Activated naive CD8-positive, alpha-beta T cell treated with anti-CD3 and anti-CD28 coated beads, Interleukin-2, amount 10 ng/mL, durations not matched to agents 7 days and 5 days (primary cell): ENCODE measurements at regions not wholly inside any gene's neighbourhood (a gene's known extent, or its start where the extent isn't known, plus 50 kb on each side); places are given as distances from the start of the nearest gene placed in this dataset.
"Not testable (repeated sequence)": the region's sequence is repeated elsewhere in the genome, so short reads cannot be mapped to it uniquely, and the experiment has no call there.

ENCODE experiments used
- ATAC-seq: fragments of 150-1000 bp; cut with Tn5 transposase; one replicate; pipeline ENCODE4 v1.10.0; 2021; ENCODE audit warnings: low read depth, moderate library complexity
- POLR2A ChIA-PET: fragments of 350-600 bp; sonication (Branson Sonifier 250); formaldehyde crosslinking; loops from one replicate; lab custom pipeline; 2021; ENCODE audit warnings: antibody characterized with exemption; lab: Charles Lee
- DNase-seq: peaks from one replicate; pipeline ENCODE4 v3.0.0; 2021
- H3K27ac Mint-ChIP-seq: one replicate; pipeline ENCODE4 v1.8.0; 2022; ENCODE audit warnings: mild to moderate bottlenecking, mixed read lengths
- H3K27me3 Mint-ChIP-seq: one replicate; pipeline ENCODE4 v1.8.0; 2022; ENCODE audit warnings: mild to moderate bottlenecking, moderate library complexity, mixed read lengths
- H3K36me3 Mint-ChIP-seq: one replicate; pipeline ENCODE4 v1.8.0; 2021; ENCODE audit warnings: mild to moderate bottlenecking, mixed read lengths
- H3K4me1 Mint-ChIP-seq: one replicate; pipeline ENCODE4 v1.8.0; 2021; ENCODE audit warnings: mixed read lengths
- H3K4me3 Mint-ChIP-seq: one replicate; pipeline ENCODE4 v1.8.0; 2022; ENCODE audit warnings: mild to moderate bottlenecking, moderate library complexity, mixed read lengths
- H3K9me3 Mint-ChIP-seq: one replicate; pipeline ENCODE4 v1.8.0; 2021; ENCODE audit warnings: mixed read lengths

DNA sequence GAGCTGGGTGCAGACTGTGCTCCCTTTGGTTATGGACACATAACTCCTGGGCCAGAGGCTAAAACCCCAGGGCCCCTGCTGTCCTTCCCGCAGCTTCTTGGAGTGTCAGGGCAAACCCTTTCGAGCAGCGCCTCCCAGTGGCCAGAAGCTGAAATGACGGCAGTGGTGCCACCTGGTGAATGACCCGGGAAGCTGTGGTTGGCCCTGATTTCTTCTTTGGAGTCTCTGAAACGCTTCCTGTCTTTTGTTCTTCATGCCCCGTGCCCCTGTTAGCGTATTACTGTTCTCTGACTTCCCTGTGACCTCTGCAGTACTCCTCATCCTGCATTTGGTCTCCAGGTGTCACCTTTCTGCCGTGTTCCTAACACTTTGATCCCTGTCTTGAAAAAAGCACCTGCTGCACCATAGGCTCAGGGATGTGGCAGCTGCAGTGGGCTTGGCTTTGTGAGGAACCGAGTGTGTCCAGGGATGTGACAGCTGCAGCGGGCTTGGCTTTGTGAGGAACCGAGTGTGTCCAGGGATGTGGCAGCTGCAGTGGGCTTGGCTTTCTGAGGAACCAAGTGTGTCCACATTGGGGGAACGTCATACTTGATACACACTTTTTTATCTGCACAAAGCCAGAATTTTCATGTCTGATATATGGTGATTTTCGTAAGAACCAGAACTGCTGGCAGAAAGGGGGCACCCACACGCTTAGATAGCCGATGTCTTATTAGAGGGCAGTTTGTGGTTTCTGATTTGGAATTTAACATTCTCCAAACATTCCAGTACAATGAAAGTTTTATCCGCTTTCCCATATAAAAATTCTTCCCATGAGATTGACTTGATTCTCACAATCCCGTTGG lies 241.8 kb upstream of the FRG2C start:
- H3K4me3 Mint-ChIP-seq, H3K4me1 Mint-ChIP-seq, H3K27me3 Mint-ChIP-seq, H3K9me3 Mint-ChIP-seq, ATAC-seq, H3K27ac Mint-ChIP-seq, H3K36me3 Mint-ChIP-seq, POLR2A ChIA-PET: not testable (repeated sequence)
- DNase-seq = peak; percentile 63

- H3K9me3 Mint-ChIP-seq, H3K27ac Mint-ChIP-seq, H3K27me3 Mint-ChIP-seq, ATAC-seq, H3K4me3 Mint-ChIP-seq, DNase-seq, POLR2A ChIA-PET, H3K36me3 Mint-ChIP-seq: not testable (repeated sequence)
- H3K4me1 Mint-ChIP-seq = peaks cover 10% of the 10 kb centered on the region
These were observed 238.7 kb upstream of the FRG2C start for GRCh38 chr3:75425379-75425778.

GRCh38 chr3:75427486-75427885 lies 236.6 kb upstream of the FRG2C start:
- H3K36me3 Mint-ChIP-seq, H3K27ac Mint-ChIP-seq, H3K4me3 Mint-ChIP-seq, H3K27me3 Mint-ChIP-seq, H3K9me3 Mint-ChIP-seq, POLR2A ChIA-PET, H3K4me1 Mint-ChIP-seq, DNase-seq, ATAC-seq: not testable (repeated sequence)

GRCh38 chr3:75427906-75428305 lies 236.2 kb upstream of the FRG2C start:
- H3K27me3 Mint-ChIP-seq, H3K4me3 Mint-ChIP-seq, POLR2A ChIA-PET, H3K36me3 Mint-ChIP-seq, H3K4me1 Mint-ChIP-seq, ATAC-seq, H3K27ac Mint-ChIP-seq, H3K9me3 Mint-ChIP-seq, DNase-seq: not testable (repeated sequence)

DNA sequence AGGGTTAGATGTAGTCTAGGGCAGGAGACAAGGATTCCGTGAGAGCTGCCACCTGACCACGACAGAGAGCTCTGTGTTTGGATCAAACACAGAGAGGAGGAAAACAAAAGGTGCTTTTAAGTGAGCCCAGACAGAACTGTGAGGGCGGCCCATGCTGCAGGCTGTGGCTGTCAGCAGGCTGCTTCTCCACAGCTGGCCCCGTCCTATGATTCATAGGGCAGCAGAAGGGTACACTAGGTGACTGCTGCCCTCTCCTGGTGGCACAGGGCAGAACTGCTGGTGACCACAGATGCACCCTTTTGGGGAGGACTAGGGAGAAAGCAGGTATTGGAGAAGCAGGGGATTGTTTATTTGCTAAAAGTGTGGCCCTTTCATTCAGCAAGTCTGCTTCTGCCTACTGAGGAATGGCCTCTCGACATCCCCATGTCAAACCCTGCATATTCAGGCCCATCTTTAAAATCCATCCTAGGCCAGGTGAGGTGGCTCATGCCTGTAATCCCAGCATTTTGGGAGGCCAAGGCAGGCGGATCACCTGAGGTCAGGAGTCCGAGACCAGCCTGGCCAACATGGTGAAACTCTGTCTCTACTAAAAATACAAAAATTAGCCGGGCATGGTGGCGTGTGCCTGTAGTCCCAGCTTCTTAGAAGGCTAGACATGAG lies 234.4 kb upstream of the FRG2C start:
- H3K27ac Mint-ChIP-seq = peak overlapping the region; percentile 38
- H3K9me3 Mint-ChIP-seq, H3K4me1 Mint-ChIP-seq, H3K36me3 Mint-ChIP-seq, POLR2A ChIA-PET, H3K27me3 Mint-ChIP-seq, H3K4me3 Mint-ChIP-seq, ATAC-seq: not testable (repeated sequence)
- peak; percentile 67 for DNase-seq

DNA sequence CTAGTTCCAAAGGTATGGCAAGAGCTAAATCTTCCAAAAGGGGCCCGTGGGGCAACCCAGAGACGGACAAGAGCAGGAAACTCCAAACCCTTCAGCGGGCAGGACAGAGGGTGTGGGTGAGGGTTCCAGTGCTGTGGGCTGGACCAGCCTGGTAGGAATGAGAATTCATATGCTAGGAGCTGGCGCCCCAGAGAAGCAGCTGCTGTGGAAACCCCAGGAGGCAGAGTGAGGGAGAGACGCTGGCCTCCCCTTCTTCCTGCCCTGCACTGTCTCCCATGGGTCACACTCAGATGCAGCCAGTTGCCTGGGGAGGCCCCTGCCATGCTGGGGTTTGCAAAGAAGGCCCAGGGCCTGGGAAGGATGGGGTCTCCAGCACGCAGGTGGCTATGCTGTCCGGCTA lies 233.7 kb upstream of the FRG2C start:
- POLR2A ChIA-PET, H3K27ac Mint-ChIP-seq, H3K4me3 Mint-ChIP-seq, DNase-seq, H3K4me1 Mint-ChIP-seq, H3K9me3 Mint-ChIP-seq, H3K36me3 Mint-ChIP-seq, H3K27me3 Mint-ChIP-seq, ATAC-seq: not testable (repeated sequence)

DNA sequence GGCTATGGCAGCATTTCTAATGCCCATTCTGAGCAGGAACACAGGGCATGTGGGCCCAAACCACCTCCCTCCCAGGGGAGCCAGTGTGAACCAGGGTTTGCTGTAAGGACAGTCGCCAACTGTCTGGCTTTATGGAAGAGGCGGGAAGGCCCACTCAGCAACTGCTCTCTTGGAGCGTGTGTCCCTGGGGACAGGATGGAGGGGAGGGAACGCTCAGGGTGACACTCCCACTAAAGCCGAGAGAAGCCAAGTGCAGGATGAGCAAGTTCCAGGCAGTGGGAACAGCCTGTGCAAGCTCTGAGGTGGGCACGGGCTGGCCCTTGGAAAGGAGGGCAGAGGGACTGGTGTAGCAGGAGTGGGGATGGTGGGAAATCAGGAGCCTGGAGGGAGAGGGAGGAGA lies 233.0 kb upstream of the FRG2C start:
- POLR2A ChIA-PET, H3K27ac Mint-ChIP-seq, H3K4me1 Mint-ChIP-seq, H3K27me3 Mint-ChIP-seq, DNase-seq, H3K4me3 Mint-ChIP-seq, H3K36me3 Mint-ChIP-seq, H3K9me3 Mint-ChIP-seq, ATAC-seq: not testable (repeated sequence)

- POLR2A ChIA-PET = not testable (repeated sequence)
These were observed 231.7 kb upstream of the FRG2C start for GRCh38 chr3:75432466-75432865.

GRCh38 chr3:75432885-75433284 lies 231.2 kb upstream of the FRG2C start:
- H3K36me3 Mint-ChIP-seq, H3K27me3 Mint-ChIP-seq, DNase-seq, ATAC-seq, H3K27ac Mint-ChIP-seq, H3K4me3 Mint-ChIP-seq, H3K9me3 Mint-ChIP-seq, POLR2A ChIA-PET: not testable (repeated sequence)
- peaks cover 15% of the 10 kb centered on the region for H3K4me1 Mint-ChIP-seq

More at GRCh38 chr3:75432466-75432865, 231.7 kb upstream of the FRG2C start:
- not testable (repeated sequence) for H3K9me3 Mint-ChIP-seq, ATAC-seq, DNase-seq, H3K27me3 Mint-ChIP-seq, H3K4me3 Mint-ChIP-seq, H3K27ac Mint-ChIP-seq, H3K36me3 Mint-ChIP-seq
- H3K4me1 Mint-ChIP-seq = peaks cover 15% of the 10 kb centered on the region

DNA sequence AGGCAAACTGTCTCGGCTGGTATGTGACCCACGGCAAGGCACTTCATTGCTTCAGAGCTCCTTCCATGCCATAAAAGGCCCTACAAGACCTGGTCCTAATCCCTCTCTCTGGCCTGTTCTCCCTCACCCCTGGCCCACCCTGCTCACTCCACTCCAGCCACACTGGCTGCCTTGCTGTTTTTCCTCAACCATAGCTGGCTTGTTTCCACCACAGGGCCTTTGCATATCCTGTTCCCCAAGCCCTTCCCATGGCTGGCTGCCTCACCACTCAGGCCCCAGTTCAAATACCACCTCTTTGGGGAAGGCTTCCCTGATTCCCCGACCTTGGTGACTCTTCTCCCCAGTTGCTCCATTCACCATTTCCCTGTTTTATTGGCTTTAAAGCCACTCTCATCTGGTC lies 230.8 kb upstream of the FRG2C start:
- H3K4me3 Mint-ChIP-seq, POLR2A ChIA-PET, H3K36me3 Mint-ChIP-seq, H3K27me3 Mint-ChIP-seq, H3K9me3 Mint-ChIP-seq, ATAC-seq, DNase-seq: not testable (repeated sequence)
- Mint-ChIP-seq H3K27ac (peak overlapping the region; percentile 36), H3K4me1 (peaks cover 15% of the 10 kb centered on the region)

GRCh38 chr3:75434276-75434912 lies 229.7 kb upstream of the FRG2C start:
- POLR2A ChIA-PET, H3K36me3 Mint-ChIP-seq, H3K9me3 Mint-ChIP-seq, ATAC-seq, H3K4me1 Mint-ChIP-seq, DNase-seq, H3K27me3 Mint-ChIP-seq: not testable (repeated sequence)
- Mint-ChIP-seq H3K27ac (peak overlapping the region; percentile 78), H3K4me3 (peak overlapping the region; percentile 99)

- POLR2A ChIA-PET = interaction anchor here (1.1 kb wide), 1 partner anchor 350 kb away, joined by 3 read pairs; the partner anchor contains the start of gene ZNF717
- not testable (repeated sequence) for H3K9me3 Mint-ChIP-seq, H3K27me3 Mint-ChIP-seq, H3K36me3 Mint-ChIP-seq, H3K4me1 Mint-ChIP-seq
- DNase-seq = peak; percentile 95
- ATAC-seq = peak; percentile 100
- Mint-ChIP-seq H3K4me3 (peak overlapping the region; percentile 99), H3K27ac (peak overlapping the region; percentile 98)
These were observed 229.0 kb upstream of the FRG2C start for GRCh38 chr3:75434913-75435793.
